Mesothelial cell of epicardium (in vitro differentiated cells): ENCODE measurements at regions not wholly inside any gene's neighbourhood (a gene's known extent, or its start where the extent isn't known, plus 50 kb on each side); places are given as distances from the start of the nearest gene placed in this dataset.

Experiments used
- DNase-seq, 2 experiments: peaks; one replicate each; pipeline ENCODE4 v3.0.0; 2021; ENCODE audit warnings: low spot score in 2 of 2; ENCODE audit not compliant: unreplicated experiment in 2 of 2
- H3K27ac Mint-ChIP-seq: 2 replicates; pipeline ENCODE4 v1.8.0; 2021; ENCODE audit warnings: mixed read lengths
- H3K27me3 Mint-ChIP-seq: 2 replicates; pipeline ENCODE4 v1.8.0; 2021; ENCODE audit warnings: low read depth, mixed read lengths
- H3K36me3 Mint-ChIP-seq: 2 replicates; pipeline ENCODE4 v1.8.0; 2021; ENCODE audit warnings: mixed read lengths
- H3K4me1 Mint-ChIP-seq: 2 replicates; pipeline ENCODE4 v1.8.0; 2021; ENCODE audit warnings: mixed read lengths
- H3K4me3 Mint-ChIP-seq: 2 replicates; pipeline ENCODE4 v1.8.0; 2021; ENCODE audit warnings: mild to moderate bottlenecking, moderate library complexity, mixed read lengths
- H3K9me3 Mint-ChIP-seq: 2 replicates; pipeline ENCODE4 v1.8.0; 2021; ENCODE audit warnings: mixed read lengths
- CTCF ChIP-seq: fragments of 200-600 bp; sonication (generic); IDR thresholded peaks from one replicate; pipeline ENCODE4 v1.5.0; 2021; ENCODE audit warnings: antibody characterized with exemption; ENCODE audit not compliant: unreplicated experiment

GRCh38 chrX:107547621-107548020 is 80.7 kb upstream of the PRPS1 start:
- Mint-ChIP-seq H3K9me3 (peaks cover 7% of the 10 kb centered on the region), H3K4me3 (no peak overlapping the region), H3K36me3 (no peaks in the 10 kb centered on the region), H3K27ac (no peak overlapping the region), H3K4me1 (no peaks in the 10 kb centered on the region), H3K27me3 (no peaks in the 10 kb centered on the region)
- no peak for TF ChIP-seq CTCF
- DNase-seq: no peak

- Mint-ChIP-seq H3K4me1 (no peaks in the 10 kb centered on the region), H3K27ac (no peak overlapping the region), H3K4me3 (no peak overlapping the region), H3K36me3 (no peaks in the 10 kb centered on the region), H3K9me3 (peaks cover 7% of the 10 kb centered on the region), H3K27me3 (no peaks in the 10 kb centered on the region)
- no peak for TF ChIP-seq CTCF
- DNase-seq: no peak
Observed at GRCh38 chrX:107548775-107549174, 79.5 kb upstream of the PRPS1 start.

GRCh38 chrX:107549504-107549903 is 78.8 kb upstream of the PRPS1 start:
- no peak for DNase-seq
- no peak overlapping the region for H3K27ac Mint-ChIP-seq
- no peak overlapping the region for H3K4me3 Mint-ChIP-seq
- H3K36me3 Mint-ChIP-seq: no peaks in the 10 kb centered on the region
- peaks cover 4% of the 10 kb centered on the region for H3K9me3 Mint-ChIP-seq
- H3K4me1 Mint-ChIP-seq: no peaks in the 10 kb centered on the region
- no peak for TF ChIP-seq CTCF
- H3K27me3 Mint-ChIP-seq: no peaks in the 10 kb centered on the region

GRCh38 chrX:107551546-107551945 is 76.8 kb upstream of the PRPS1 start:
- no peak for DNase-seq
- Mint-ChIP-seq H3K36me3 (no peaks in the 10 kb centered on the region), H3K4me3 (no peak overlapping the region), H3K4me1 (no peaks in the 10 kb centered on the region), H3K9me3 (peaks cover 3% of the 10 kb centered on the region), H3K27me3 (no peaks in the 10 kb centered on the region), H3K27ac (no peak overlapping the region)
- TF ChIP-seq CTCF: no peak

GRCh38 chrX:107552930-107553329 is 75.4 kb upstream of the PRPS1 start:
- Mint-ChIP-seq H3K9me3 (peaks cover 10% of the 10 kb centered on the region), H3K4me1 (no peaks in the 10 kb centered on the region), H3K27ac (no peak overlapping the region), H3K36me3 (no peaks in the 10 kb centered on the region), H3K27me3 (no peaks in the 10 kb centered on the region), H3K4me3 (no peak overlapping the region)
- DNase-seq: no peak
- no peak for TF ChIP-seq CTCF

- H3K27ac Mint-ChIP-seq: no peak overlapping the region
- DNase-seq: no peak
- peaks cover 6% of the 10 kb centered on the region for H3K4me1 Mint-ChIP-seq
- H3K36me3 Mint-ChIP-seq: no peaks in the 10 kb centered on the region
- no peaks in the 10 kb centered on the region for H3K27me3 Mint-ChIP-seq
- H3K9me3 Mint-ChIP-seq: peaks cover 16% of the 10 kb centered on the region
- no peak for TF ChIP-seq CTCF
- H3K4me3 Mint-ChIP-seq: no peak overlapping the region
Observed at GRCh38 chrX:107556967-107557366, 71.3 kb upstream of the PRPS1 start.
